Stimulated activated naive CD4-positive, alpha-beta T cell treated with Interleukin-2 at 50 U/mL for 16 hours (primary cell): ENCODE measurements at regions not wholly inside any gene's neighbourhood (a gene's known extent, or its start where the extent isn't known, plus 50 kb on each side); places are given as distances from the start of the nearest gene placed in this dataset.
A peak's percentile ranks its signal among the peaks of the same experiment; 100 is the strongest.
"Not testable (repeated sequence)": the region's sequence is repeated elsewhere in the genome, so short reads cannot be mapped to it uniquely, and the experiment has no call there.

Experiments
- DNase-seq: peaks from one replicate; lab custom pipeline; 2025; lab: John Stamatoyannopoulos, UW

- no peak for DNase-seq
These were observed 363.3 kb downstream of the TYW1 start for GRCh38 chr7:67359900-67360299.

- no peak for DNase-seq
These were observed 364.5 kb downstream of the TYW1 start for GRCh38 chr7:67361150-67361549.

GRCh38 chr7:67364441-67365017 is 367.9 kb downstream of the TYW1 start:
- no peak for DNase-seq

GRCh38 chr7:67371429-67372305 is 375.0 kb downstream of the TYW1 start:
- DNase-seq: peak; percentile 12

GRCh38 chr7:67373389-67373788 is 376.8 kb downstream of the TYW1 start:
- DNase-seq: not testable (repeated sequence)

- no peak for DNase-seq
These were observed 378.8 kb downstream of the TYW1 start for GRCh38 chr7:67375427-67375826.

GRCh38 chr7:67377939-67378862 is 381.6 kb downstream of the TYW1 start:
- DNase-seq: peak; percentile 5

GRCh38 chr7:67380326-67380725 is 383.7 kb downstream of the TYW1 start:
- no peak for DNase-seq

- no peak for DNase-seq
These were observed 384.2 kb downstream of the TYW1 start for GRCh38 chr7:67380858-67381257.

GRCh38 chr7:67387851-67388250 is 391.2 kb downstream of the TYW1 start:
- no peak for DNase-seq

- DNase-seq: no peak
These were observed 394.5 kb downstream of the TYW1 start for GRCh38 chr7:67391168-67391567.

GRCh38 chr7:67392596-67393438 is 396.2 kb downstream of the TYW1 start:
- no peak for DNase-seq

GRCh38 chr7:67393903-67394302 is 397.3 kb downstream of the TYW1 start:
- no peak for DNase-seq

- DNase-seq: no peak
These were observed 402.3 kb downstream of the TYW1 start for GRCh38 chr7:67398916-67399315.

GRCh38 chr7:67401492-67401891 is 404.9 kb downstream of the TYW1 start:
- no peak for DNase-seq

- no peak for DNase-seq
These were observed 405.6 kb downstream of the TYW1 start for GRCh38 chr7:67402280-67402679.

- no peak for DNase-seq
These were observed 410.3 kb downstream of the TYW1 start for GRCh38 chr7:67406976-67407375.

GRCh38 chr7:67407392-67408071 is 410.9 kb downstream of the TYW1 start:
- DNase-seq: no peak

- DNase-seq: no peak
These were observed 411.5 kb downstream of the TYW1 start for GRCh38 chr7:67408109-67408508.

GRCh38 chr7:67413670-67414069 is 417.0 kb downstream of the TYW1 start:
- DNase-seq: no peak

GRCh38 chr7:67414858-67415257 is 418.2 kb downstream of the TYW1 start:
- DNase-seq: no peak
